HL-60 (cell line): ENCODE measurements at regions not wholly inside any gene's neighbourhood (a gene's known extent, or its start where the extent isn't known, plus 50 kb on each side); places are given as distances from the start of the nearest gene placed in this dataset.

Source experiments
- GABPA ChIP-seq: IDR thresholded peaks from 2 replicates; pipeline ENCODE4 v1.6.1; 2012; ENCODE audit warnings: low read depth
- POLR2AphosphoS5 ChIP-seq: IDR thresholded peaks from 2 replicates; pipeline ENCODE4 v1.6.1; 2012; ENCODE audit warnings: low read depth
- SPI1 ChIP-seq: IDR thresholded peaks from 2 replicates; pipeline ENCODE4 v1.6.1; 2012; ENCODE audit warnings: low read depth, mild to moderate bottlenecking, borderline replicate concordance
- TF ChIP-seq, protein P1 (sequence below): IDR thresholded peaks from one replicate; pipeline ENCODE4 v1.5.1; 2011; ENCODE audit warnings: low read length, control low read depth, inconsistent platforms; ENCODE audit not compliant: insufficient read depth

DNA sequence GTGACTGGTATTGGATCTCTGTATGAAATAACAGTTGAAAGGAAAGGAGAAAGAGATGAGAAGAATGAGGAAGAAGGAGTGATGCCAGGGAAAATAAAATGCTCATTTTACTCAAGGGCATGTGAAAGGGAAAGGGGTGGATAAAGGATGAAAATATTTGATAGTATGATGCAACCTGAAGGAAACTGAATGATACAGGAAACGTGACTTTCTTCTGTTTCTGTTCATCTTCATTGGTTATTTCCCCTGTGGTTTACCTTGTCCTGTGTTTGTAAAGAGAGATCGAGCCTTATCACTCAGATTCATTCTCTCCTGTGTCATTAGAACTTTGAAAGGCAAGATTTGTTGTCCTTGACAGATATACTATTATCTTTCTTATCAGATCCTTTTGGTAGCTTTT is 243.6 kb upstream of the SLITRK3 start:
- TF ChIP-seq, protein P1, sequence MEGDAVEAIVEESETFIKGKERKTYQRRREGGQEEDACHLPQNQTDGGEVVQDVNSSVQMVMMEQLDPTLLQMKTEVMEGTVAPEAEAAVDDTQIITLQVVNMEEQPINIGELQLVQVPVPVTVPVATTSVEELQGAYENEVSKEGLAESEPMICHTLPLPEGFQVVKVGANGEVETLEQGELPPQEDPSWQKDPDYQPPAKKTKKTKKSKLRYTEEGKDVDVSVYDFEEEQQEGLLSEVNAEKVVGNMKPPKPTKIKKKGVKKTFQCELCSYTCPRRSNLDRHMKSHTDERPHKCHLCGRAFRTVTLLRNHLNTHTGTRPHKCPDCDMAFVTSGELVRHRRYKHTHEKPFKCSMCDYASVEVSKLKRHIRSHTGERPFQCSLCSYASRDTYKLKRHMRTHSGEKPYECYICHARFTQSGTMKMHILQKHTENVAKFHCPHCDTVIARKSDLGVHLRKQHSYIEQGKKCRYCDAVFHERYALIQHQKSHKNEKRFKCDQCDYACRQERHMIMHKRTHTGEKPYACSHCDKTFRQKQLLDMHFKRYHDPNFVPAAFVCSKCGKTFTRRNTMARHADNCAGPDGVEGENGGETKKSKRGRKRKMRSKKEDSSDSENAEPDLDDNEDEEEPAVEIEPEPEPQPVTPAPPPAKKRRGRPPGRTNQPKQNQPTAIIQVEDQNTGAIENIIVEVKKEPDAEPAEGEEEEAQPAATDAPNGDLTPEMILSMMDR: no peak
- no peak for TF ChIP-seq POLR2AphosphoS5
- TF ChIP-seq SPI1: no peak
- TF ChIP-seq GABPA: no peak
